Ramos (cell line): ENCODE measurements at regions not wholly inside any gene's neighbourhood (a gene's known extent, or its start where the extent isn't known, plus 50 kb on each side); places are given as distances from the start of the nearest gene placed in this dataset.

Source experiments
- in situ Hi-C: fragments of 300-500 bp; cut with MboI; formaldehyde crosslinking; loops from one replicate; pipeline ENCODE4 v1.14.3; 2022; ENCODE audit warnings: low sequenced_read_pairs; ENCODE audit not compliant: unreplicated experiment

DNA sequence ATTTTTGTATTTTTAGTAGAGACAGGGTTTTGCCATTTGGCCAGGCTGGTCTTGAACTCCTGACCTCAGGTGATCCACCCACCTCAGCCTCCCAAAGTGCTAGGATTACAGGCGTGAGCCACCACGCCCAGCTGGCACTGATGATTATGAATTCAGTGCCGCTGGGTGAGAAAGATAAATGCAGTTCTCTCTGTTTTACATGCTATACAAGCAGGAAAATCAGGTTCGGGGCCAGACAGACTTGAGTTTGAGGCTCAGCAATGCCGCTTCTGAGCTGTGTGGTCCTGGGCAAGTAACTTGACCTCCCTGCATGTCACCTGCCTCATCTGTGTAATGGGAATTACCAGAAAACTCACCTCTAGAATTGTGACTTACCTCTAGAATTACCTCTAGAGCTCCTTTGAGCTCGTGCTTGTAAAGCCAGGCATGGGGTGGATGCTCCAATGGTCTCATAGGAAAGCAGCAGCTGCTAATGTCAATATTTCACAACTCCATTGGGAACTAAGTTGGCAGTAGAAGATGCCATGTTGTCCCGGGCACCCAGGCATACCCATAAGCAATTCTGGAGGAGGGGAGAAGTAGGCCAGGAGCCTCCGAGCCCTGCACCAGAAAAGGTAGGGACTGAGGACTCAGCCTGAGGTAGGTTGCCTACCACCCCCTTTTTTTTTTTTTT lies 119.8 kb upstream of the SLC25A33 start:
- in situ Hi-C loops = no loop called here

DNA sequence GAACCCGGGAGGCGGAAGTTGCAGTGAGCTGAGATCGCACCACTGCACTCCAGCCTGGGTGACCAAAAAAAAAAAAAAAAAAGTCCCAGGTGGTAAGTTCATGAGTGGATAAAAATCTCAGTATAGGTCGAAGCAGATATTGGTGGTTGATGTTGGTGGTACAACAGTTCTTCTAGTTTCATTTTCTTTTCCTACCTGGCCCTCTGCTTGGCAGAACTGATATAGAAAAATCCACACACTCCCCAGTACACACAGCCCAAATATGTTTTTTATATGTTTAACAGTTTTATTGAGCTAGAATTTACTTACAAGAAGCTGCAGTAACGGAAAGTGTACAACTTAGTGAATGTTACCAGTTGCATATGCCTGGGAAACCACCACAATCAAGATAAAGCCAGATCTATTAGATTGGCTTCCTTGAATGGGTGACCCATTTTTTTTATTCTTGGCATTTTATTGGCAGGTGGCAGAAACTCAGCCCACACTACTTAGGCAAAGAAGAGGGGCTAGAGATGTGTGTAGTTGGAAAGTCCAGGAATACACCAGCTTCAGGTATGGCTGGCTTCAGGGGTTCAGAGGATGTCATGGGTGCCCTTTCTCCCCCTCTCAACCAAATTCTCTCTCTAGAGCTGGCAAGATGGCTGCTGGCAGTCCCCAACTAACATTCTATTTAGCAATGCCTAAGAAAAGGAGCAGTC lies 118.3 kb upstream of the SLC25A33 start:
- in situ Hi-C loops = no loop called here

DNA sequence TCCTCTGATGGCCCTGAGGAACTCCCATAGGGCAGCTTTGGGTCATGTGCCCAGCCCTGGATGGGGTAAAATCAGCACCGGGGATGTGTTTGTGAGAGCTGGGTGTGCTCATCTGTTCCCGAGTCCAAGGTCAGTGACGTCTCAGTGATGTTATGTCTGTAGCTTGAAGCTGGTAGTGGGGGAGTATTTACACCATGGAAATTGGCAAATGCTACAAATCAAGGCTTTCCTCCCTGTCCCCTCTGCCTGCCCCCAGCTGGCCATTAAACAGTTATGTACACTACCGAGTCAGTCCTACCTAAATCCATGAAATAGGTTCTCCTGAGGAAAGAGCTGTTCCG lies 117.8 kb upstream of the SLC25A33 start:
- in situ Hi-C loops = no loop called here

DNA sequence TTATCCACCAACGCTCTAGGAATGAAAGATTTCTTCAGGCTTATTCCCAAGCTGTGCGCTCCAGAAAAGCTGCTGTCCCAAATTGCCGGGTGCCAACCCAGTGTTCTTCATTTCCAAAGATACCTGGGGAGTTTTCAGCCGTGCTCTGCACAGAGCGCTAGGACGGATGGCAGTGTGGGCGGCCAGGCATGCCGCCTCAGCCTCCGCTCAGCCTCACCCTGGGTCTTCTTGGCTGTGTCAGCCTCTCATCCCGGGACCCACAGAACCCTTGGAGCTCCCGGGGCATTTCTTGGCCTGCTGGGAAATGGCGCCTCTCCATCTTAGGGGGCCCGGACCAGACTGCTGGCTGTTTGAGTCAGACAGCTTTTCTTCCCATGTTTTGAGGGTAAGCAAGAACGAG lies 116.9 kb upstream of the SLC25A33 start:
- in situ Hi-C loops = no loop called here

DNA sequence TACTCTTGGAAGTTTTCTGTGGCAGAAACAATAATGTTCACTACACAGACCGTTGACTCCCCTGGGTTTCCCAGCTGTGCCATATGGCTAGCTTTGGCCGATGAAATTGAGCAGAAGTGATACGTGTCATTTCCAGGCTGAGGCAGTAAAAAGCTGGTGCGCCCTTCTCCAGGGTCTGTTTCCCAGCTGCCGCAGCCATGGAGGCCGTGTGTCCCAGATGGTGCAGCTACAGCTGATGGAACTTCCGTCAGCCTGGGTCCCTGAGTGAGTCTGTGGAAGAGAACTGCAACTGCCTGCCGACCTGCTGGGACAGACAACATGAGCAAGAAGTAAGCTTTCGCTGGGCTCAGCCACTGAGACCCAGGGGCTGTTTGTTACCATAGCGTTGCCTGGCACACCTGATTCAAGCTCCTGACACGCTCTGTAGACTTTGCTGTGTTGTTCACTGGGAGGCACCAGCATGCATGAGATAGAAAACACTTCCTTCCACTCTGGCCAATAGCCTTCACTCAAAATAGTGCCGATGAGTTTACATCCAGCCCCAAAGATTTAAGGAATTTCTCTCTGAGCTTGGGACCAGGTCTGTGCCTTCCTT lies 116.3 kb upstream of the SLC25A33 start:
- in situ Hi-C loops = no loop called here

DNA sequence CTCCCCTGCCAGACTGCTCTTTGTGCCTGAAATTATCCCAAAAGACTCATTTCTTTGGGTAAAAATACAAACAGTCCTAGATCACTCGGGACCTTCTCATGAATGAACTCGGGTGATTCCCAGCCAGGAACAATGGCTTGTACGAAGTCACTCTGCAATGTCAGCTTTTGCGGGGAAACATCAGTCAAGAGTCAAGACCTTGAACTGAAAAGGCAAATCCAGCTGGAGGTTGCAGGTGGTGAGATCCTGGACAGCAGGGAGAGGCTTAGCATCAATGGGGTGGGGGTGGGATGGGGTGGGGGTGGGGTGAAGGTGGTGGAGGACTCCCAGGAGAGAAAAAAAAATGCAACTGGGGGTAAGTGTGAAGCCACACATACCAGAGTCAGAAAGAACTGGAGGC lies 115.0 kb upstream of the SLC25A33 start:
- in situ Hi-C loops = no loop called here

DNA sequence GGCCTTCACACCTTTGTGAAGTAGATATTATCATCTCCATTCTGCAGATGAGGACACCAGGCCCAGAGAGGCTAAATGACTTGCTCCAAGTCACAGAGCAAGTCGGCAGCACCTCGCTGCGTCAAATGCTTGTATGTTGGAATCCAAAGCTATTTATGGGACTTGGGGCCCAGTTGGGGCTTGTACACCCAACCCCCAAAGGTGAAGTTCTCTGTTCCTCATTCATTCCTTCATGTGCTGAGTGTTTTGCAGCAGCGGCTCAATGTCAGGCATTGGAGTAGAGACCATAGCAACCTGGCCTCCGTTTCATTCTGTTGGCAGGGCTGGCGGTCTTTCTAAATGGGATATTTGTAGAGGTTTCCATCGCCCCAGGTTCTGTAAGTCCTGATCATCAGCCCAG lies 113.4 kb upstream of the SLC25A33 start:
- in situ Hi-C loops = no loop called here

DNA sequence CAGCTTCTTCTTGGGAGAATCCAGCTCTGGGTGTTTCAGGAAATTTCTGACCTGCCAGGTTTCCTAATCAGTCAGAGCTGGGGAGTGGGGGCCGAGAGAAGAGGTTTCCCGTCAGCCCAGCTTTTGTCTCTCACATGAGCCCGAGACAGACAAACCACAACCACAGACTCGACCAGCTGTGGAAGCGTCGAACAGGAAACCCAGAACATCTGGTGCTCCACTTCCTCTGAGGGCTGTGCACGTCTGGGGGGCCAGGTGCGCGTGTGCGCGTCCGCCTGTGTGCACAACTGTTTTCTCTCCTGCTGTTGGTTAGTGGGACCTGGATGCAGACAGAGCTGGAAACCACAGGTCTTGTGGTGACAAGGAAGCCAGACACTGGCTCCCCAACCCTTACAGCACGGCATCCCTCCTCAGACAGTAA lies 113.0 kb upstream of the SLC25A33 start:
- in situ Hi-C loops = no loop called here

DNA sequence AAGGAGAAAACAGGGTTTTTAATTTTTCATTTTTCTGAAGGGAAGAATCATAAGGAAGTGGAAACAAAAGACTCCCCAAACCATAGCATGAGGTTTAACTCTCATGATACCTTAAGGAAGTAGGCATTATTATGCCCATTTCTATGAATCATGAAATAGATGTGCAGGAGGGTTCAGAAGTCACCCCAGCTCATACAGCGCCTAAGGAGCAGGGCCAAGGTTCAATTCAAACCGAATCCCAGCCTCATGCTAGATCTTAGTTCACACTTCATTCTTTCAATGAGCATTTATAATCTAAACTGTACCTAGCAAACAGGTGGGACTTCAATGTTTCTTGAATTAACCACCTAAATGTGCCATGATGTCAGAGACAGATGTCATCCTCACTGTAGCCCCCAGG lies 111.9 kb upstream of the SLC25A33 start:
- in situ Hi-C loops = no loop called here

DNA sequence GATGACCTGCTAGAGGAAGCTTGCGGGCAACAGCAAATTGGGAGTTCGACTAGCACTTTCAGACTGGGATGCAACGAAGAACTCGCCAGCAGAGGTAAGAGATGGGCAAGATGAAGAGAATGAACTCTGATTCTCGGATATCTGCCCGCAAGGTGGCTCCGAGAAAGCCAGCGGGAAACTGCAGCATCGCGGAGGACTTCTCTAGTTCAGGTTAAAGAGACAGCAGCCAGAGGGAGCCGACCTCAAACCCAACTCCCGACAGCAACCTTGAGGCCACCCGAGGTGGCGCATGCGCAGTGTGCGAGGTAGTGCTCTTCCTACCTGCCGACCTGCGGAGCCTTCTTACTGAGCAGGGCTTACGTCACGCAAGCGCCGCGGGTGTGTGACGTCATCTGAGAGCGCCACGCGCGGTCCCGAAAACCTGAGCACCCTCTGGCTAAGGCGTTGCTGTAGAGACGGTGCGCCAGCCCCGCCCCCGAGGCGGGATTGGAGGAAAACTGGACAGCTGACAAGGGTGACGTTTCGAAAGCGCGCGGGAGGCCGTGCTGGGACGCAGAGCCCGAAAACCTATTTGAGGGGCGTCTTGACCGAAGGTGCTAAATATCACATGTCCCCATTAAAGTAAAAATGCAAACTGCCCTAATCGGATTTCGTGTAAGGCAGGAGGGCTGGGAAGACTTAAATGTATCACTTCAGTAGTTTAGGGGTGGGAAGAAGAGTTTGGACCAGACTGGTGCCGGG lies 110.5 kb upstream of the SLC25A33 start:
- in situ Hi-C loops = no loop called here

DNA sequence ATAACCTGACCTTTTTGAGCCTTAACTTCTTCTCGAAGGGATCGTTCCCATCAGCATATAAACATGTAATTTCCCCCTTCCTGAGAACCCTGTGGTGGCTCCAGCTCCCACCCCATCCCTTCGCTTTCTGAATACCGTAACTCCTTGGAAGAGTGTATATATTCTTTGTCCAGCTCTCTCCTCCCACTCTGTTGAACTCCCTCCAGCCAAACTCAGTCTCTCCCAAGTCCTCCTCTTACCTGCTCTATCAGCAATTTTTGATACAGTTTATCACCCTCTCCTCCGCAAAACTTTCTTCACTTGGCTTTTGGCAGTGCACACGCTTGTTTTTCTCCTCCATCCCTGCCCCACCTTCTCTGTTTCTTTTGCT lies 109.9 kb upstream of the SLC25A33 start:
- in situ Hi-C loops = no loop called here

DNA sequence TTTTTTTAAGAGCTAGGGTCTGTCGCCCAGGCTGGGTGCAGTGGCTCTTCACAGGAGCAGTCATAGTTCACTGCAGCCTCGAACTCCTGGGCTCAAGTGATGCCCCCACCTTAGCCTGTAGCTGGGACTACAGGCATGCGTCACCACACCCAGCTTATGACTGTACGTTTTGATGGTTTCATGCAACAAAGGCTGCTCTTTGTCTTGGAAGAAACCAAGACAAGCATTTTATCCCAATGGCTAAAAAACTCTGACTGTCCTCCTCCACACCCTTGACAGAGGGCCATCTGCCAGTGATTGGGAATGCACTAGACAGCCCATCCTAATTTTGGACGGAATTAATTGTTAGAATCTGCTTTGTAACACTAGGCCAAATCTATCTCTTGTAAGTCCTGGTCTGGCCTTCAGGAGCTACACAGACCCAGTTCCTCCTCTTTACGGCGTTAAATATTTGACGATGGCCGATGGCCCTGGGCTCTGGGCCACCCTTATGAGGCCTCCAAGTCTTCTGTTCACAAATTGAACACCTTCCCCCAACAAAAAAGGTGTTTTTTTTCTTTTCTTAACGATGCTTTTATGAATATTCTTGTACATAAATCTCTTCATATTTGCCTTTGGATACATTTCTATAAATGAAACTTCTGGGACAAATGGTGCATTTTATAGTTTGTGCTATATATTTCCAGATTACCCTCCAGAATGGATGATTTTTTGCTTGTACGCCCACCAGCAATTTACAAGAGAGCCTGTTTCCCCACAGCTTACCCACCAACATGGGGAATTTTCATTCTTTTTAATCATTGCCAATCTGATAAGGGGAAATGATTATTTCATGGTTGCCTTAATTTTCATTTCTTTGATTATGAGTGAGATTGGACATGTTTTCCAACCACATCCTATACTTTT lies 104.8 kb upstream of the SLC25A33 start:
- in situ Hi-C loops = no loop called here

DNA sequence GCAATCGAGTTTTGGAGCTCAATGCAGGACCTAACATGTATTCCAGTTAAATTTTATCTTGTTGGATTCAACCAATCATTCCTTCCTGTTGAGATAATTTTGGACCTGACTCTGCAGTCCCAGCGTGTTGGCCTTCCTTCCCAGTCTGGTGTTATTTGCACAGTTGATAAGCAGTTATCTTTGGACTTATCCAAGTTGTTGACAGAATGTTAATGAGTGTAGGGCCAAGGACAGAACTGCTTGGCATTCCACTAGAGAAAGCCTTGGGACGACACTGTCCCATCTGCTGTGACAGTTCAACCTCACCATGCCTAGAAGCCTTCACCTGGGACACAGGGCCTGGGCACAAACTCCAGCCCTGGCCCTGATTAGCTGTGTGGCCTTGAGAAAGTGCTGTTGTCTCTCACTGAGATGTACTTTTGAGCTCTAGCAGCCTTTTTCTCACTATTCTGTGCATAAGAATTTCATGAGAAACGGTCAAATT lies 104.1 kb upstream of the SLC25A33 start:
- in situ Hi-C loops = no loop called here

DNA sequence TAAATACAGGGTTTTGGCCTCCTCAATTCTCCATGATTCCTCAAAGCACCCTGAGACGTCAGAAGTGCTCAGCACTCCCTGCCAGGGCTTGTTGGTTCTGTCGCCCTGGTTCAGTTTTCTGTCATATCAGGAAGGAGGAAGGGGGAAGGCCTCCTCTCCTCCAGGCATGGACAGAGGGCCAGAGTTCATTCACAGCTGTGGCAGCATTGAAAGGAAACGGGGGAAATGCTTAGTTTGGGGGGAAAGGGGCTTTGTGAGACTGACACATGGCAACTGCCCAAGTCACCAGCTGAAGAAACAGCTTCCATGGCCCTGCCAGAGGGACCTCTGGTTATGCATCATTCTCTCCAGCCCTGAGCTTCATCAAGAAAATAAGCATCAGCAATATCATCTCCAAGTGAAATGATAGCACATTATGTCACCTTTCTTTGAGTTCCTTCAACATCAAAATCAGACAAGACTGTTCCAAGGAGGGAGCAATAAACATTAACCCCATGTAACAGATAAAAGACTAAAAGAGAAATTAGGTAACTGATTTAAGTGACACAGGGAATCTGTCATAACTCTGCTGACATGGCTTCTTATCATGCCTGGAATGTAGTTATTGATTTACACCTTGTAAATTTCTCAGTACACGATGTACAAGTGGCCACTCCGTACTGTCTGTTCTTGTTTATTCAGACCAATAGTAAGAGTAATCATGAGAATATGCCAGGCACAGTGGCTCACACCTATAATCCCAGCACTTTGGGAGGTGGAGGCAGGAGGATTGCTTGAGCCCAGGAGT lies 103.2 kb upstream of the SLC25A33 start:
- in situ Hi-C loops = no loop called here

DNA sequence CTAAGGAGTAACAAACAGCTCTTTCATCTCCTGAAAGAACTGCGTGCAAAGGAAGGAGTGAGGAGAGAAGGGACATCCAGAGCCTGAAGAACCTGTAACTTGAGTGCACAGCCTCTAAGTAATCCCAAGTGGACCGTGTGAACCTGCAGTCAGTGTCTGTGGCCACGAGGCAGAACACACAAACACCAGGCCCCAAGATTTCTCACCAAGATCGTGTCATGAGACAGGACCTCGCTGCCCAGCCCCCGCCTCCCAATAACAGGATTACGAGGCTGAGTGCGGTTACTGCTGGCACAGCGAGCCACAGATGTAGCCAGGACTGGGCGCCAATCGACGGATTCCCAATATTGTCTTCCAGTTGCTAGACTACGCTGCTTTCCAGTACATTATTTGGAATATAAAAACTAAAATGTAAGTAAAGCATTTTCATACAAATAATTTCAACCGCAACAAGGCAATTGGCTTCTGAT lies 101.3 kb upstream of the SLC25A33 start:
- in situ Hi-C loops = no loop called here

DNA sequence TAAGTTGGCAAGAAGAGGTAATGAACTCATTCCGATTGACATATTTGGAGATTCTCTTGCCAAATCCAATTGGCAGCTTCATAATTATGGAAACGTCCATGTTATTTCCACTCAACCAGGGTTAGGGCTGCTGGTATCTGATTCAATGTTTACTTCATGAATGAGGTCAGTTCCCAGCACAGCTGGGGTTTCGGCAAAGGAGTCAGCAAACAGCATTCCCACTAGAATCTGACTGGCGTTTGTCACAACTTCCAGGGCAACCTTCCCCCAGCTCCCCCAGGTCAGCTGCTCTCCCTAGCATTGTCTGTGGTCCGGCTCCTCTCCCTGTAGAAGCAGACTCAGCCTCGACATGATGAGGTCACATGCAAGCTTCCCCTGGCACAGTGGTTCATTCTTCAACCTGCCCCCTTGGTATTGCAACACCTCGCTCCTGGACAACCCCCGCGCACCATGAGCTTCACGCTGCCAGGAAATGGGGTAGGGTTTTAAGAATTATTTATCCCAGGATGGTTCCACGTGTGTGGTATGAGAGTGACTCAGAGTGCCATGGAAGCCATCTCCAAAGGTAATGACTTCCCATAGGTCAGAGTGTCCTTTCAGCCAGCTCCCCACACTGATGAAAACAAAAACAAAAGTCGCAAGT lies 100.7 kb upstream of the SLC25A33 start:
- in situ Hi-C loops = no loop called here

DNA sequence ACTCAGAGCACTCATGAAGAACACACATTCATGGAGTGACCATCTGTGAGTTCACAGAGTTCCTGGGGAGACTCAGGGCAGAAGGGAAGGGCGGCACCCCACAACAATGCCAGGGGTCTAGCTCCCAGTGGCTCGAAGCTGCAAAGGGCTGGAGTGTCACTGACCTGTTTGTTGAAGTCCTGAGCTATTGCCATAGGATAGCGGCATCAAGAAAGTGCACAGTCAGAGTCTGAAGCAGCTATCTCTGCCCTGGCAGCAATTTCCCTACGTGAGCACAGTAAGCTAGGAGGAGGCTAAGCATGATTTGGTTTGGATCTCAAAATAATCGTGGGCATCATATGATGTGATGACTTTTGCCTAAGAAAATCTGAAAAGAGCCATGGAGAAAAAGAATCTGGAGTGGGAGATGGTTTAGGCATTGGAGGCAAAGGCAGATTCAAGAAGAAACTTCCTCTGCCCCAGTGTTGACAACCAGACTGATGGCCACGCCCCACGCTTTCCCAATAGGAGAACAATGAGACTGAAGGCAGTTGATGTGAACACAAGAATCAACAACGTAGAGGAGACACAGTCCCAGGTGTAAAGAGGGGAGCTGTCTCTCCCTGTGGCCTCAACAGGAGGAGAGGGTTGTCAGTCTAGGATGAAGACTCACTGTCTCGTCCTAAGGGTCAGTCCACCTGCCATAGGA lies 100.0 kb upstream of the SLC25A33 start:
- in situ Hi-C loops = no loop called here

DNA sequence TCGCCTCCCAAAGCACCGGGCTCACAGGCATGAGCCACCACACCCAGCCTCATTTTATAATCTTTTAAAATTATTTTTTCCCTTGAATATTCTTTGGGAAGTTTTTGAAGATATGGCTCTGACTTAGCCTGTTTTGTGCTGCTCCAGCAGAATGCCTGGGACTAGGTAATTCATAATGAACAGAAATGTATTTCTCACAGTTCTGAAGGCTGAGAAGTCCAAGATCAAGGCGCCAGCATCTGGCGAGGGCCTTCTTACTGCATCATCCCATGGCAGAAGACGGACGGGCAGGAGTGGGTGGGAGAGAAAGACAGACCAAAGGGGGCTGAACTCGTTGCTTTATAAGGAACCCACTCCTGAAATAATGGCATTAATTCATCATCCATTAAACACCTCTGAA lies 99.0 kb upstream of the SLC25A33 start:
- in situ Hi-C loops = no loop called here
